ENCODE measurements at regions not wholly inside any gene's neighbourhood (a gene's known extent, or its start where the extent isn't known, plus 50 kb on each side); places are given as distances from the start of the nearest gene placed in this dataset.
A peak's percentile ranks its signal among the peaks of the same experiment; 100 is the strongest.
"Not testable (repeated sequence)": the region's sequence is repeated elsewhere in the genome, so short reads cannot be mapped to it uniquely, and the experiment has no call there.

GRCh38 chr15:70576276-70576675, 187.1 kb downstream of the UACA start:
- no peak for DNase-seq

- DNase-seq, result peak; percentile 55
These were observed 187.8 kb downstream of the UACA start for GRCh38 chr15:70575231-70576226.

- not testable (repeated sequence) for DNase-seq
These were observed 189.0 kb downstream of the UACA start for GRCh38 chr15:70574325-70574724.

GRCh38 chr15:70573121-70573850, 190.1 kb downstream of the UACA start:
- no peak for DNase-seq

- DNase-seq, result no peak
These were observed 193.6 kb downstream of the UACA start for GRCh38 chr15:70569714-70570231.

- peak; percentile 55 for DNase-seq
These were observed 194.2 kb downstream of the UACA start for GRCh38 chr15:70569091-70569713.

- DNase-seq, result no peak
These were observed 196.4 kb downstream of the UACA start for GRCh38 chr15:70566989-70567388.

- DNase-seq, result peak; percentile 57
These were observed 197.1 kb downstream of the UACA start for GRCh38 chr15:70566047-70566835.

- DNase-seq, result no peak
These were observed 199.7 kb downstream of the UACA start for GRCh38 chr15:70563561-70564095.

- no peak for DNase-seq
These were observed 200.5 kb downstream of the UACA start for GRCh38 chr15:70562906-70563305.

GRCh38 chr15:70561885-70562284, 201.5 kb downstream of the UACA start:
- DNase-seq, result no peak

GRCh38 chr15:70560617-70561328, 202.6 kb downstream of the UACA start:
- no peak for DNase-seq

GRCh38 chr15:70559265-70560239, 203.8 kb downstream of the UACA start:
- peak; percentile 77 for DNase-seq

- no peak for DNase-seq
These were observed 204.7 kb downstream of the UACA start for GRCh38 chr15:70558406-70559264.

- no peak for DNase-seq
These were observed 205.7 kb downstream of the UACA start for GRCh38 chr15:70557521-70558258.

- no peak for DNase-seq
These were observed 206.6 kb downstream of the UACA start for GRCh38 chr15:70556779-70557178.

GRCh38 chr15:70556151-70556741, 207.1 kb downstream of the UACA start:
- DNase-seq, result no peak

- DNase-seq, result no peak
These were observed 207.6 kb downstream of the UACA start for GRCh38 chr15:70555713-70556112.

Measured in right hindlimb (tissue), 1 donor.